Heart left ventricle (tissue), 16 donors: ENCODE measurements at regions not wholly inside any gene's neighbourhood (a gene's known extent, or its start where the extent isn't known, plus 50 kb on each side); places are given as distances from the start of the nearest gene placed in this dataset.

Experiments used
- ATAC-seq, 4 donors: fragments of 200-7000 bp; cut with Tn5 transposase; one replicate each; pipeline ENCODE4 v1.9.1; 2020 to 2022; ENCODE audit warnings: moderate library complexity in 4 of 4, mild to moderate bottlenecking in 3 of 4, moderate number of reproducible peaks in 1 of 4
- DNase-seq, 5 donors: peaks; one replicate each; pipeline ENCODE4 v3.0.0-alpha.2; 2020
- H3K27ac ChIP-seq, 12 donors: fragments of 200-600 bp; sonication (generic) in 4 of 12; one replicate each; pipeline versions ENCODE4 v1.5.0 to v1.8.0; 2016 to 2022; ENCODE audit warnings: mild to moderate bottlenecking in 2 of 12
- H3K27me3 ChIP-seq, 9 donors: fragments of 200-600 bp; sonication (generic) in 2 of 9; one replicate each; pipeline versions ENCODE4 v1.5.1 to v1.8.0; 2016 to 2022; ENCODE audit warnings: mild to moderate bottlenecking in 3 of 9
- H3K36me3 ChIP-seq, 9 donors: fragments of 200-600 bp; sonication (generic) in 2 of 9; one replicate each; pipeline versions ENCODE4 v1.5.0 to v1.8.0; 2018 to 2022; ENCODE audit warnings: mild to moderate bottlenecking in 2 of 9
- H3K4me1 ChIP-seq, 12 donors: fragments of 200-600 bp; sonication (generic) in 4 of 12; one replicate each; pipeline versions ENCODE4 v1.5.0 to v1.8.0; 2016 to 2022; ENCODE audit warnings: mild to moderate bottlenecking in 3 of 12
- H3K4me3 ChIP-seq, 12 donors: fragments of 200-600 bp; sonication (generic) in 4 of 12; one replicate each; pipeline versions ENCODE4 v1.5.0 to v1.8.0; 2017 to 2022; ENCODE audit warnings: mild to moderate bottlenecking in 9 of 12, moderate library complexity in 4 of 12
- H3K9me3 ChIP-seq, 12 donors: fragments of 200-600 bp; sonication (generic) in 4 of 12; one replicate each; pipeline versions ENCODE4 v1.5.0 to v1.8.0; 2016 to 2022; ENCODE audit warnings: mild to moderate bottlenecking in 1 of 12
- POLR2A ChIP-seq, 2 donors: fragments of 450-650 bp; IDR thresholded peaks; one replicate each; pipeline ENCODE4 v1.6.1; 2017; ENCODE audit warnings: antibody characterized with exemption in 2 of 2, mild to moderate bottlenecking in 2 of 2, moderate library complexity in 2 of 2
- WGBS, 4 donors: extraction: QIAGEN DNeasy Blood & Tissue Kit in 2 of 4; methylation state at CpG; one replicate each; pipeline versions ENCODE4 v1.1.5 to v1.1.7; 2013 to 2018; 5-methylcytosine and 5-hydroxymethylcytosine counted together
- intact Hi-C, 10 donors: fragments of 100-400 bp; cut with DNase I; formaldehyde crosslinking; loops; one replicate each; pipeline versions ENCODE4 v1.11.1 to v1.14.2; 2022
- TF ChIP-seq, protein P1 (sequence below), 12 donors: fragments of 200-600 bp; sonication (generic) in 4 of 12; IDR thresholded peaks; one replicate each; pipeline versions ENCODE4 v1.5.0 to v1.8.0; 2018 to 2022; ENCODE audit warnings: antibody characterized with exemption in 12 of 12, mild to moderate bottlenecking in 5 of 12
- donor health status: ischemic (EF 13 %, LVEDD 7.1; RV severe dilation, severe dysfunction).
- donor health status: healthy with polysubstance abuse.
- donor health status: DM: no; HTN: yes; CAD: no.
- donor health status: DM: no; HTN: no; CAD: no.
- donor health status: ischemic (EF 25% LVEDD 6.9; RV normal size, moderate dysfunction).
- donor health status: ischemic (EF 25% LVEDD 5.7; RV mildly dilated, moderate dysfunction).
- donor health status: healthy.
- donor health status: DM: yes; HTN: yes; CAD: no.
- donor health status: ischemic (EF 35%, LVEDD 5.7; RV mildly dilated, moderate dysfunction).
- donor health status: nonischemic (EF 11% LVEDD 7.7; RV severe dilation, severe dysfunction).
- donor health status: DM: yes; HTN: yes; CAD: no.
- donor health status: PGD.
- donor health status: ischemic (EF 29% LVEDD 5.4; RV normal size, mild dysfunction).
- donor health status: nonischemic (EF 23%, LVEDD 6.1; RV moderate dilation, normal function).

DNA sequence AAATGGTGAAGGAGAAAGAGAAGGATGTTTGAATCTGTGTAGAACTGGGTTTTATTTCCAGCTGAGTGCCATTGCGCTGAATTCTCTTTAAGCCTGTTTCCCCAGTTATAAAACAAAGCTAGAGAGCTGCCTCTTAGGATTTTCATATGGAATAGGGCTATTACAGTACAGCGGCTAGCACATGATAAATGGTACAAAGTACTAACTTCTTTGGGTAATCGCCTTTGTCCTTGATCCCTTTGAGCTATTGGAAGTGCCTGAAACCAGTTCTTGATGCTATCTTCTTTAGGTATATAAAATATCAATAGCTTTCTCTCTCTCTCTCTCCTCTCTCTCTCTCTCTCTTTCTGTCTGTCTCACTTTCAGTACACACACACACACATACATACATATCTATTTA, 71.3 kb downstream of the SOX11 start:
- no peak for TF ChIP-seq POLR2A (IDR thresholded peaks at IDR 0.05)
- TF ChIP-seq, protein P1, sequence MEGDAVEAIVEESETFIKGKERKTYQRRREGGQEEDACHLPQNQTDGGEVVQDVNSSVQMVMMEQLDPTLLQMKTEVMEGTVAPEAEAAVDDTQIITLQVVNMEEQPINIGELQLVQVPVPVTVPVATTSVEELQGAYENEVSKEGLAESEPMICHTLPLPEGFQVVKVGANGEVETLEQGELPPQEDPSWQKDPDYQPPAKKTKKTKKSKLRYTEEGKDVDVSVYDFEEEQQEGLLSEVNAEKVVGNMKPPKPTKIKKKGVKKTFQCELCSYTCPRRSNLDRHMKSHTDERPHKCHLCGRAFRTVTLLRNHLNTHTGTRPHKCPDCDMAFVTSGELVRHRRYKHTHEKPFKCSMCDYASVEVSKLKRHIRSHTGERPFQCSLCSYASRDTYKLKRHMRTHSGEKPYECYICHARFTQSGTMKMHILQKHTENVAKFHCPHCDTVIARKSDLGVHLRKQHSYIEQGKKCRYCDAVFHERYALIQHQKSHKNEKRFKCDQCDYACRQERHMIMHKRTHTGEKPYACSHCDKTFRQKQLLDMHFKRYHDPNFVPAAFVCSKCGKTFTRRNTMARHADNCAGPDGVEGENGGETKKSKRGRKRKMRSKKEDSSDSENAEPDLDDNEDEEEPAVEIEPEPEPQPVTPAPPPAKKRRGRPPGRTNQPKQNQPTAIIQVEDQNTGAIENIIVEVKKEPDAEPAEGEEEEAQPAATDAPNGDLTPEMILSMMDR (IDR thresholded peaks at IDR 0.05): no peak
- whole genome bisulfite sequencing, 4 donors: 90 to 94% (median 91%) methylated on average over 3 of the region's 3 CpGs

DNA sequence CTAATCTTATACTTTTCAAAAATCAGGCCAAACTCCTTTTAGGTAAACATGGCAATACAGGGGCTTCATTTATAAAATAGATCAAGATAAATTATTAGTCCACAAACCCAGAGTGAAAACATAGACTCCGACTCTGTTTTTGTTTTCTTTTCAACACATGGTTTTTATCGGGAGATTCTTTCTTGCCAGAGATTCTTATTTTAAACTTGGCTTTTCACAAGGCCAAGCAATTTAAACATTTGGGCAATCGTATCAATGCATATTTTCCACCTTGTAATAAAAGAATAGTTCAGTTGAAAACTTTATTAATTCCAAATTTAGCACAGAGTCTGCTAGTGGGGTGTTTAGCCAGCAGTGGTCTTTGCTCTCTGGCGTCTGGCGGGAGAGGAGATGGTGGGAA, 71.9 kb downstream of the SOX11 start:
- intact Hi-C loops: no loop called here
- H3K9me3 ChIP-seq: no peaks in the 10 kb centered on the region
- H3K4me1 ChIP-seq: no peaks in the 10 kb centered on the region
- no peak overlapping the region for H3K27ac ChIP-seq
- DNase-seq (no peak), ATAC-seq (no peak)
- 67 to 86% (median 76%) methylated on average over 5 of the region's 5 CpGs for WGBS, 4 donors
- H3K4me3 ChIP-seq: no peak overlapping the region
- TF ChIP-seq, protein P1 (IDR thresholded peaks at IDR 0.05): no peak
- no peak for TF ChIP-seq POLR2A (IDR thresholded peaks at IDR 0.05)
- no peaks in the 10 kb centered on the region for H3K36me3 ChIP-seq
- H3K27me3 ChIP-seq: peaks cover 0 to under 1% (median 0%) of the 10 kb centered on the region in 9 donors

More for the DNA sequence above, 71.3 kb downstream of the SOX11 start:
- Histone ChIP-seq H3K4me3 (no peak overlapping the region), H3K9me3 (no peaks in the 10 kb centered on the region), H3K27me3 (peaks cover 0 to under 1% (median 0%) of the 10 kb centered on the region in 9 donors), H3K4me1 (no peaks in the 10 kb centered on the region), H3K27ac (no peak overlapping the region), H3K36me3 (no peaks in the 10 kb centered on the region)
- DNase-seq (no peak), ATAC-seq (no peak)
- intact Hi-C loops: no loop called here

DNA sequence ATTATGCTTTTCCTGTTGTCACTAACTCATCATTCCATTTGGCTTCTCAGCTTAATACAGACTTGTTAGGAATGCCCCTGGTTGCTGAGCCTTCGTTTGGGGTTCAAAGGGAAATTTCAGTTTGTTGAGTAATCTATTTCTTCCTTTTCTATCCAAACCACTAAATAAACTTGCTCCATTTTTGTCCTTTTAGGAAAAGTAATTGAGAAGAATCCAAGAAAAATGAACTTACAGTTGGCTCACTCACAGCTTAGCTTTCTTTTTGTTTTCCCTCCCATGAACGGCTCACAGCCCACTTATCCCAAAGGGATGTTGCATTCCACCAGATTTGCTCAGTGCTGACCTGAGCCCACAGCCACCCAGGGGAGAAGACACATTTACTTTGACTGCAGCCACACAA, 73.9 kb downstream of the SOX11 start:
- ATAC-seq (no peak), DNase-seq (no peak)
- Histone ChIP-seq H3K27ac (no peak overlapping the region), H3K4me1 (no peaks in the 10 kb centered on the region), H3K36me3 (no peaks in the 10 kb centered on the region), H3K4me3 (no peak overlapping the region), H3K9me3 (no peaks in the 10 kb centered on the region), H3K27me3 (peaks cover 0 to 4% (median 0%) of the 10 kb centered on the region in 9 donors)
- intact Hi-C loops: no loop called here
- 55 to 65% (median 62%) methylated on average over 2 of the region's 2 CpGs for WGBS, 4 donors
- TF ChIP-seq, protein P1 (IDR thresholded peaks at IDR 0.05): no peak
- TF ChIP-seq POLR2A (IDR thresholded peaks at IDR 0.05): no peak

- WGBS, 4 donors: 82 to 84% (median 83%) methylated on average over 2 of the region's 2 CpGs
Measured at GRCh38 chr2:5766561-5766960, 74.4 kb downstream of the SOX11 start.

More at GRCh38 chr2:5766561-5766960, 74.4 kb downstream of the SOX11 start:
- Histone ChIP-seq H3K4me1 (no peaks in the 10 kb centered on the region), H3K4me3 (no peak overlapping the region), H3K36me3 (no peaks in the 10 kb centered on the region), H3K27me3 (peaks cover 0 to 4% (median 0%) of the 10 kb centered on the region in 9 donors), H3K9me3 (no peaks in the 10 kb centered on the region), H3K27ac (no peak overlapping the region)
- DNase-seq (no peak), ATAC-seq (no peak)
- TF ChIP-seq, protein P1 (IDR thresholded peaks at IDR 0.05): no peak
- intact Hi-C loops: no loop called here
